HG03342 (cell line): ENCODE measurements at regions not wholly inside any gene's neighbourhood (a gene's known extent, or its start where the extent isn't known, plus 50 kb on each side); places are given as distances from the start of the nearest gene placed in this dataset.

ENCODE experiments used
- ATAC-seq: cut with Tn5 transposase; IDR thresholded peaks from one replicate; pipeline ENCODE4 v1.9.1; 2021; ENCODE audit warnings: mild to moderate bottlenecking, moderate library complexity; ENCODE audit not compliant: unreplicated experiment

DNA sequence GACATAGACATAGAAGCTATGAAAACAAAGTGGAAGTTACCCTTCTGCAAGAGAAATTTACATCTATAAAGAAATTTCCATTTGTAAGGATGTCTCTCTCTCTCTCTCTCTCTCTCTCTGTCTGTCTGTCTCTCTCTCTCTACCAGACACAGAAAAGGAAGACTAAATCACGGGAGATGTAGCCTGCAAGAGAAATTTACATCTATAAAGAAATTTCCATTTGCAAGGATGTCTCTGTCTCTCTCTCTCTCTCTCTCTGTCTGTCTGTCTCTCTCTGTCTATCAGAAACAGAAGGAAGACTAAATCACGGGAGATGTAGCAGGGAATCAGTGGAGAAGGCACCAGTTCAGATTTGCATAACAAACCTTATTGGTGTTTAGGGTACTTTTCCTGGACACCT, 65.6 kb upstream of the CTSO start:
- no peak for ATAC-seq

DNA sequence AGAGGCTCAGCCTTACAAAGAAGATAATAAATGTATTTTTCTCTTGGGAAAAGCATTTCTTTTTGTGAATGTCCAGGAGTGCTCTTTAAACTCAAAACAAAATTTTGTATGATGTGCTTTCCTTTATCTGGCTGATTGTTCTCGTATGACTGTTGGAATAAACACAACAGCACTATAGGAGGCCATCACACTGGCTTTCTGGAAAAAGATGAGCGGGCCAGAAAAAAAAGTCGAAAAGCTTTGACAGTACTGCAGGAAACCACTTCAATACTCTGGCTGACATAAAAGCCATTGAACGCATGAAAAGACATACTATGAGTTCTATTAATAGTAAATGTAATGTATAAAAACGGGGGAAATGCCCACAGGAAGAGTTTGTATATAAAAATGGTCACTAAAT, 64.7 kb upstream of the CTSO start:
- no peak for ATAC-seq

DNA sequence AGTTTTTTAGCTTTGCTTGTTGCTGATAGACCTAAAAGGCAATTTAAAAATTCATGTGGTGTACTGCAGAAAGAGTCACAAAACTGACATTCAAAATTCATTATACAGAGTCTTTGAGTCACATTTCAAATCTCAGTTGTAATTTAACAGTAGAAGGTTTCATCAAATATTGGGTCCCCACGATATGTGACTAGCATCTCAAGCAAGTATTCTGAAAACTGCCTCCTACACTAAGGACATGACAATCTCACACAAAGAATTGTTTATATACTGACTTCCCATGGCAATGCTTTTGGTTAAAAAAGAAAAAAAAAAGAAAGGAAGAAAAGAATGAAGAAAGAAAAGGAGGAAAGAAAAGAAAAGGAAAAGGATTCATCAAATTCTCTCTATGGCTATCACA, 62.1 kb upstream of the CTSO start:
- no peak for ATAC-seq

DNA sequence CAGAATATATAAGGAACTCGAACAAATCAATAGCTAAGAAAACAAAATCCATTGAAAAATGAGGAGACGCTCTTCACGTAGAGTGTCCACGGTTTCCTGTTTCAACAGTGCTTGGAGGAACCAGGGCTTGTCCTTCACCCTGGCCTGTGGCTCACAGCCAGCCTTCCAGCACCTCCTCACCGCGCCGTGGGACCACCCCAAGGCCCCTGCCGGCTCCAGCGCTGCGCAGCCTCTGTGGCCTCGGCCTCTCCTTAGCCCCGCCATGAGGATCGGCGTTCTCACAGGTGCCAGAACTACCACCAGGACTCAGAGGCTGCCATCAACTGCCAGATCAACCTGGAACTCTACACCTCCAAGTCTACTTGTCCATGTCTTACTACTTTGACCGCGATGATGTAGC, 52.5 kb upstream of the CTSO start:
- no peak for ATAC-seq
